T-helper 17 cell (primary cell): ENCODE measurements at regions not wholly inside any gene's neighbourhood (a gene's known extent, or its start where the extent isn't known, plus 50 kb on each side); places are given as distances from the start of the nearest gene placed in this dataset.
"Not testable (repeated sequence)": the region's sequence is repeated elsewhere in the genome, so short reads cannot be mapped to it uniquely, and the experiment has no call there.

Experiments used
- ATAC-seq: fragments of 150-1000 bp; cut with Tn5 transposase; 2 replicates; pipeline ENCODE4 v1.10.0; 2021; ENCODE audit warnings: mild to moderate bottlenecking, moderate library complexity
- DNase-seq, 3 donors: peaks; one replicate each; pipeline versions ENCODE4 v3.0.0 to v3.0.0-alpha.2; 2020 to 2021
- H3K9me3 ChIP-seq: one replicate; pipeline ENCODE4 v1.7.0; 2013; ENCODE audit warnings: low read length, mild to moderate bottlenecking; ENCODE audit not compliant: control insufficient read depth, poor library complexity, severe bottlenecking
- H3K27ac Mint-ChIP-seq: one replicate; pipeline ENCODE4 v1.8.0; 2022; ENCODE audit warnings: mild to moderate bottlenecking, moderate library complexity, mixed read lengths
- H3K27me3 Mint-ChIP-seq: one replicate; pipeline ENCODE4 v1.8.0; 2022; ENCODE audit warnings: mixed read lengths
- H3K36me3 Mint-ChIP-seq: one replicate; pipeline ENCODE4 v1.8.0; 2022; ENCODE audit warnings: low read depth, mixed read lengths
- H3K4me1 Mint-ChIP-seq: one replicate; pipeline ENCODE4 v1.8.0; 2022; ENCODE audit warnings: mild to moderate bottlenecking, mixed read lengths
- H3K4me3 Mint-ChIP-seq: one replicate; pipeline ENCODE4 v1.8.0; 2022; ENCODE audit warnings: mild to moderate bottlenecking, moderate library complexity, mixed read lengths

- no peak for DNase-seq
- no peak overlapping the region for H3K4me3 Mint-ChIP-seq
- H3K36me3 Mint-ChIP-seq, result no peaks in the 10 kb centered on the region
- no peaks in the 10 kb centered on the region for H3K27me3 Mint-ChIP-seq
- no peak overlapping the region for H3K27ac Mint-ChIP-seq
- ATAC-seq, result no peak
- H3K9me3 ChIP-seq, result peaks cover 2% of the 10 kb centered on the region
- H3K4me1 Mint-ChIP-seq, result no peaks in the 10 kb centered on the region
These were observed 1109.3 kb downstream of the REEP3 start for GRCh38 chr10:64630534-64630933.

- Mint-ChIP-seq H3K27me3 (no peaks in the 10 kb centered on the region), H3K36me3 (no peaks in the 10 kb centered on the region), H3K4me1 (no peaks in the 10 kb centered on the region), H3K27ac (no peak overlapping the region), H3K4me3 (no peak overlapping the region)
- ATAC-seq (no peak), DNase-seq (no peak)
- peaks cover under 1% of the 10 kb centered on the region for H3K9me3 ChIP-seq
These were observed 1114.7 kb downstream of the REEP3 start for GRCh38 chr10:64635906-64636305.

GRCh38 chr10:64636461-64636860, 1115.3 kb downstream of the REEP3 start:
- DNase-seq, result no peak
- Mint-ChIP-seq H3K27me3 (no peaks in the 10 kb centered on the region), H3K27ac (no peak overlapping the region), H3K4me3 (no peak overlapping the region), H3K4me1 (no peaks in the 10 kb centered on the region), H3K36me3 (no peaks in the 10 kb centered on the region)
- H3K9me3 ChIP-seq, result no peaks in the 10 kb centered on the region
- no peak for ATAC-seq

- Mint-ChIP-seq H3K36me3 (no peaks in the 10 kb centered on the region), H3K27me3 (no peaks in the 10 kb centered on the region), H3K4me3 (no peak overlapping the region), H3K4me1 (no peaks in the 10 kb centered on the region), H3K27ac (no peak overlapping the region)
- ATAC-seq (no peak), DNase-seq (no peak)
- no peaks in the 10 kb centered on the region for H3K9me3 ChIP-seq
These were observed 1116.7 kb downstream of the REEP3 start for GRCh38 chr10:64637939-64638338.

GRCh38 chr10:64648915-64649314, 1127.7 kb downstream of the REEP3 start:
- H3K9me3 ChIP-seq, result no peaks in the 10 kb centered on the region
- Mint-ChIP-seq H3K36me3 (no peaks in the 10 kb centered on the region), H3K4me1 (no peaks in the 10 kb centered on the region), H3K4me3 (no peak overlapping the region), H3K27me3 (no peaks in the 10 kb centered on the region), H3K27ac (no peak overlapping the region)
- ATAC-seq (no peak), DNase-seq (no peak)

- DNase-seq (no peak), ATAC-seq (no peak)
- no peaks in the 10 kb centered on the region for H3K27me3 Mint-ChIP-seq
- H3K27ac Mint-ChIP-seq, result no peak overlapping the region
- H3K9me3 ChIP-seq, result no peaks in the 10 kb centered on the region
- no peaks in the 10 kb centered on the region for H3K36me3 Mint-ChIP-seq
- no peaks in the 10 kb centered on the region for H3K4me1 Mint-ChIP-seq
- no peak overlapping the region for H3K4me3 Mint-ChIP-seq
These were observed 1137.3 kb downstream of the REEP3 start for GRCh38 chr10:64658528-64658927.

GRCh38 chr10:64659311-64659710, 1138.1 kb downstream of the REEP3 start:
- no peaks in the 10 kb centered on the region for H3K4me1 Mint-ChIP-seq
- no peak overlapping the region for H3K4me3 Mint-ChIP-seq
- H3K27ac Mint-ChIP-seq, result no peak overlapping the region
- no peaks in the 10 kb centered on the region for H3K27me3 Mint-ChIP-seq
- ATAC-seq (no peak), DNase-seq (no peak)
- H3K36me3 Mint-ChIP-seq, result no peaks in the 10 kb centered on the region
- H3K9me3 ChIP-seq, result no peaks in the 10 kb centered on the region

GRCh38 chr10:64682043-64682442, 1160.8 kb downstream of the REEP3 start:
- no peaks in the 10 kb centered on the region for H3K27me3 Mint-ChIP-seq
- ATAC-seq (no peak), DNase-seq (no peak)
- H3K9me3 ChIP-seq, result no peaks in the 10 kb centered on the region
- no peaks in the 10 kb centered on the region for H3K36me3 Mint-ChIP-seq
- no peak overlapping the region for H3K4me3 Mint-ChIP-seq
- H3K27ac Mint-ChIP-seq, result no peak overlapping the region
- H3K4me1 Mint-ChIP-seq, result no peaks in the 10 kb centered on the region

- H3K27me3 Mint-ChIP-seq, result no peaks in the 10 kb centered on the region
- H3K36me3 Mint-ChIP-seq, result no peaks in the 10 kb centered on the region
- no peaks in the 10 kb centered on the region for H3K9me3 ChIP-seq
- H3K4me3 Mint-ChIP-seq, result no peak overlapping the region
- H3K4me1 Mint-ChIP-seq, result no peaks in the 10 kb centered on the region
- DNase-seq (no peak), ATAC-seq (no peak)
- H3K27ac Mint-ChIP-seq, result no peak overlapping the region
These were observed 1169.0 kb downstream of the REEP3 start for GRCh38 chr10:64690194-64690593.

GRCh38 chr10:64699244-64699643, 1178.0 kb downstream of the REEP3 start:
- ATAC-seq (no peak), DNase-seq (no peak)
- no peaks in the 10 kb centered on the region for H3K9me3 ChIP-seq
- H3K27me3 Mint-ChIP-seq, result no peaks in the 10 kb centered on the region
- no peaks in the 10 kb centered on the region for H3K36me3 Mint-ChIP-seq
- H3K4me1 Mint-ChIP-seq, result no peaks in the 10 kb centered on the region
- H3K27ac Mint-ChIP-seq, result no peak overlapping the region
- no peak overlapping the region for H3K4me3 Mint-ChIP-seq

- not testable (repeated sequence) for H3K4me1 Mint-ChIP-seq
These were observed 1180.9 kb downstream of the REEP3 start for GRCh38 chr10:64702086-64702485.

GRCh38 chr10:64708884-64709681, 1187.9 kb downstream of the REEP3 start:
- no peak for DNase-seq
- no peak overlapping the region for H3K4me3 Mint-ChIP-seq

More at GRCh38 chr10:64702086-64702485, 1180.9 kb downstream of the REEP3 start:
- H3K27ac Mint-ChIP-seq, H3K9me3 ChIP-seq, ATAC-seq, H3K4me3 Mint-ChIP-seq, H3K27me3 Mint-ChIP-seq, H3K36me3 Mint-ChIP-seq, DNase-seq: not testable (repeated sequence)

GRCh38 chr10:64726466-64726865, 1205.3 kb downstream of the REEP3 start:
- H3K4me3 Mint-ChIP-seq, result no peak overlapping the region
- no peak overlapping the region for H3K27ac Mint-ChIP-seq
- ATAC-seq, result no peak
- H3K27me3 Mint-ChIP-seq, result no peaks in the 10 kb centered on the region
- no peaks in the 10 kb centered on the region for H3K4me1 Mint-ChIP-seq
- DNase-seq, result no peak
- no peaks in the 10 kb centered on the region for H3K36me3 Mint-ChIP-seq
- H3K9me3 ChIP-seq, result no peaks in the 10 kb centered on the region

More at GRCh38 chr10:64708884-64709681, 1187.9 kb downstream of the REEP3 start:
- no peaks in the 10 kb centered on the region for H3K4me1 Mint-ChIP-seq
- H3K27me3 Mint-ChIP-seq, result no peaks in the 10 kb centered on the region
- no peak overlapping the region for H3K27ac Mint-ChIP-seq
- H3K36me3 Mint-ChIP-seq, result no peaks in the 10 kb centered on the region
- H3K9me3 ChIP-seq, result peaks cover 2% of the 10 kb centered on the region
- no peak for ATAC-seq

GRCh38 chr10:64731016-64731415, 1209.8 kb downstream of the REEP3 start:
- H3K27me3 Mint-ChIP-seq, result no peaks in the 10 kb centered on the region
- H3K9me3 ChIP-seq, result no peaks in the 10 kb centered on the region
- DNase-seq (no peak), ATAC-seq (no peak)
- no peak overlapping the region for H3K4me3 Mint-ChIP-seq
- H3K27ac Mint-ChIP-seq, result no peak overlapping the region
- no peaks in the 10 kb centered on the region for H3K4me1 Mint-ChIP-seq
- H3K36me3 Mint-ChIP-seq, result no peaks in the 10 kb centered on the region
